ENCODE measurements at regions not wholly inside any gene's neighbourhood (a gene's known extent, or its start where the extent isn't known, plus 50 kb on each side); places are given as distances from the start of the nearest gene placed in this dataset.

GRCh38 chr1:185401019-185401418 is 84.0 kb upstream of the IVNS1ABP start:
- DNase-seq = no peak
- peaks cover 2 to 27% (median 16%) of the 10 kb centered on the region in 7 donors for H3K4me1 Mint-ChIP-seq
- H3K36me3 Mint-ChIP-seq = peaks cover 0 to 24% (median 0%) of the 10 kb centered on the region in 5 donors
- no peak overlapping the region for H3K4me3 Mint-ChIP-seq
- H3K27me3 Mint-ChIP-seq = peaks cover 0 to 11% (median 0%) of the 10 kb centered on the region in 5 donors
- H3K36me3 ChIP-seq (ENCODE audit: control insufficient read depth in 2 of 3, insufficient read depth in 3 of 3, low read length in 3 of 3) = no peaks in the 10 kb centered on the region
- intact Hi-C loops (cut with micrococcal nuclease) = no loop called here
- no peak overlapping the region for H3K4me3 ChIP-seq (ENCODE audit: low read length)
- H3K27me3 ChIP-seq (ENCODE audit: control insufficient read depth in 2 of 2, insufficient read depth in 2 of 2, low read length in 2 of 2) = no peaks in the 10 kb centered on the region
- CTCF ChIA-PET = no interaction called here
- H3K9me3 ChIP-seq (ENCODE audit: control insufficient read depth in 2 of 3, low read length in 3 of 3) = no peaks in the 10 kb centered on the region
- peaks cover 0 to 2% (median 0%) of the 10 kb centered on the region in 11 donors for H3K9me3 Mint-ChIP-seq
- POLR2A ChIA-PET = no interaction called here
- no peak overlapping the region for H3K27ac ChIP-seq (ENCODE audit: low read depth, low read length)
- ATAC-seq = no peak
- H3K27ac Mint-ChIP-seq = peak overlapping the region in 1 of 9 donors; percentile 37
- H3K4me1 ChIP-seq (ENCODE audit: control insufficient read depth in 2 of 2, insufficient read depth in 2 of 2, low read length in 2 of 2) = peaks cover 0 to 5% of the 10 kb centered on the region in 2 donors

DNA sequence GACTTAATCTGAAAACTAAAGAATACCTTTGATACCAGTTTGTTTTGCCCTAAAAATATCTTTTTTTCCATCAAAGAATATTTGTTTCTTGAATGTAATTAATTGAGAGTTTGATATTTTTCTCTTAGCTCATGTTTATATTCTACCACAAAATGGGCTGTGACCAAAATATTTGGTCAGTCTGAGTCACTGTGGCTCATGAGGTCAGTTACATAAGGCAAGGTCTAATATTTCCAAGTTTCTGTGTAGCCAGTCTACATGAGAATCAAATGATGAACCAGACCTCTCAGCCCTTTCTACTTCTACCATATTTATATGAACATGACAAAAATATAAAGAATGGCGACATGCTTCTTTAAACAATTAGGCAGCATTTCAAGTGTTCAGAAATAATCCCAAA is 83.0 kb upstream of the IVNS1ABP start:
- peaks cover 0 to 5% of the 10 kb centered on the region in 2 donors for H3K4me1 ChIP-seq (ENCODE audit: control insufficient read depth in 2 of 2, insufficient read depth in 2 of 2, low read length in 2 of 2)
- CTCF ChIA-PET = no interaction called here
- no peak for DNase-seq
- intact Hi-C loops (cut with micrococcal nuclease) = no loop called here
- no peak overlapping the region for H3K27ac ChIP-seq (ENCODE audit: low read depth, low read length)
- POLR2A ChIA-PET = no interaction called here
- Mint-ChIP-seq H3K4me3 (no peak overlapping the region), H3K27ac (no peak overlapping the region), H3K9me3 (peaks cover 0 to 4% (median 0%) of the 10 kb centered on the region in 11 donors), H3K27me3 (peaks cover 0 to 11% (median 0%) of the 10 kb centered on the region in 5 donors), H3K36me3 (peaks cover 0 to 24% (median 0%) of the 10 kb centered on the region in 5 donors), H3K4me1 (peaks cover 2 to 21% (median 16%) of the 10 kb centered on the region in 7 donors)
- H3K36me3 ChIP-seq (ENCODE audit: control insufficient read depth in 2 of 3, insufficient read depth in 3 of 3, low read length in 3 of 3) = no peaks in the 10 kb centered on the region
- H3K4me3 ChIP-seq (ENCODE audit: low read length) = no peak overlapping the region
- H3K9me3 ChIP-seq (ENCODE audit: control insufficient read depth in 2 of 3, low read length in 3 of 3) = no peaks in the 10 kb centered on the region
- ATAC-seq = no peak
- no peaks in the 10 kb centered on the region for H3K27me3 ChIP-seq (ENCODE audit: control insufficient read depth in 2 of 2, insufficient read depth in 2 of 2, low read length in 2 of 2)

DNA sequence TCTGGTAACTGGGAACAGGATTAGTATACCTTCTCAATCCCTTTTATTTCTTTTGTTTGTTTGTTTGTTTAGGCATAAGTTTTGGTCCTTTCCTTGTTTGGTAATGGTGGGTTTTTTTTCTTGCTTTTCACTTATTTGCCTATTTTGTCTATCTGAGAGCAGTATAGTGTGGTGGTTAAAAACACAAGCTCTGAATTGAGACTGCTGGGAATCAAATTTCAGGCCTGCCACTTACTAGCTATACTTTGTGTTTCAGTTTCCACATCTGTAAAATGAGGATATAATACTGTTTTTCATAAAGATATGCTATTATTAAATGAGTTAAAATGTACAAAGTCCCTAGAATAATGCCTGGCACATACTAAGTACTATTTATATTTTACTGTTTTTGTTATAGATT is 81.6 kb upstream of the IVNS1ABP start:
- Histone ChIP-seq H3K4me3 (ENCODE audit: low read length) (no peak overlapping the region), H3K27me3 (ENCODE audit: control insufficient read depth in 2 of 2, insufficient read depth in 2 of 2, low read length in 2 of 2) (no peaks in the 10 kb centered on the region), H3K4me1 (ENCODE audit: control insufficient read depth in 2 of 2, insufficient read depth in 2 of 2, low read length in 2 of 2) (no peaks in the 10 kb centered on the region), H3K27ac (ENCODE audit: low read depth, low read length) (no peak overlapping the region), H3K9me3 (ENCODE audit: control insufficient read depth in 2 of 3, low read length in 3 of 3) (no peaks in the 10 kb centered on the region), H3K36me3 (ENCODE audit: control insufficient read depth in 2 of 3, insufficient read depth in 3 of 3, low read length in 3 of 3) (no peaks in the 10 kb centered on the region)
- no peak overlapping the region for H3K4me3 Mint-ChIP-seq
- peaks cover 0 to 4% (median 0%) of the 10 kb centered on the region in 11 donors for H3K9me3 Mint-ChIP-seq
- intact Hi-C loops (cut with micrococcal nuclease) = no loop called here
- H3K36me3 Mint-ChIP-seq = peaks cover 0 to 22% (median 0%) of the 10 kb centered on the region in 5 donors
- peaks cover 0 to 11% (median 0%) of the 10 kb centered on the region in 5 donors for H3K27me3 Mint-ChIP-seq
- ATAC-seq (no peak), DNase-seq (no peak)
- H3K4me1 Mint-ChIP-seq = peaks cover 0 to 12% (median 5%) of the 10 kb centered on the region in 7 donors
- CTCF ChIA-PET = no interaction called here
- POLR2A ChIA-PET = interaction anchor here (0.6 kb wide), 1 partner anchor 277 kb away, joined by 3 read pairs; no protein-coding TSS in a partner anchor
- no peak overlapping the region for H3K27ac Mint-ChIP-seq

DNA sequence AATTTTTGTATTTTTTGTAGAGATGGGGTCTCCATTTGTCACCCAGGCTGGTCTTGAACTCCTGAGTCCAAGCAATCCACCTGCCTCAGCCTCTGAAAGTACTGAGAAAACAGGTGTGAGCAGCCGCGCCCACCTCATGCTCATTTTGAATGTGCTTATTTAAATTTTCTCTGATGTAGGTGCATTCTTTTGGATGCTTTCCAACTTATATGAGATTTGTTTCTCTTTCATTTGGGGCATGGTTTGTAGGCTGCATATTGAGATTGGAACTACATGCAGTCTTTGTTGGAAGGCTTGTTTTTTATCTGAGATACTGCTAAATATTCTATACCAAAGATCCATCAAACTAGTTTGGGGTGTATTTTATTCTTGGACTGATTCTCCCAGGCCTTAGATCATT is 81.0 kb upstream of the IVNS1ABP start:
- H3K27ac ChIP-seq (ENCODE audit: low read depth, low read length) = no peak overlapping the region
- H3K36me3 ChIP-seq (ENCODE audit: control insufficient read depth in 2 of 3, insufficient read depth in 3 of 3, low read length in 3 of 3) = no peaks in the 10 kb centered on the region
- H3K4me3 ChIP-seq (ENCODE audit: low read length) = no peak overlapping the region
- no peak overlapping the region for H3K27ac Mint-ChIP-seq
- DNase-seq (peak in 3 of 9 donors; percentile 4 to 13 (median 7)), ATAC-seq (no peak)
- ChIA-PET CTCF (no interaction called here), POLR2A (interaction anchor here (0.6 kb wide), 1 partner anchor 277 kb away, joined by 3 read pairs; no protein-coding TSS in a partner anchor)
- peaks cover 0 to 19% (median 0%) of the 10 kb centered on the region in 5 donors for H3K36me3 Mint-ChIP-seq
- H3K4me3 Mint-ChIP-seq = no peak overlapping the region
- H3K9me3 ChIP-seq (ENCODE audit: control insufficient read depth in 2 of 3, low read length in 3 of 3) = no peaks in the 10 kb centered on the region
- no peaks in the 10 kb centered on the region for H3K27me3 ChIP-seq (ENCODE audit: control insufficient read depth in 2 of 2, insufficient read depth in 2 of 2, low read length in 2 of 2)
- intact Hi-C loops (cut with micrococcal nuclease) = no loop called here
- H3K4me1 Mint-ChIP-seq = peaks cover 0 to 7% (median 0%) of the 10 kb centered on the region in 7 donors
- peaks cover 0 to 6% (median 0%) of the 10 kb centered on the region in 5 donors for H3K27me3 Mint-ChIP-seq
- H3K9me3 Mint-ChIP-seq = peaks cover 0 to 4% (median 0%) of the 10 kb centered on the region in 11 donors
- H3K4me1 ChIP-seq (ENCODE audit: control insufficient read depth in 2 of 2, insufficient read depth in 2 of 2, low read length in 2 of 2) = no peaks in the 10 kb centered on the region

- H3K4me1 ChIP-seq (ENCODE audit: control insufficient read depth in 2 of 2, insufficient read depth in 2 of 2, low read length in 2 of 2) = no peaks in the 10 kb centered on the region
Measured at GRCh38 chr1:185397183-185397582, 80.1 kb upstream of the IVNS1ABP start.

GRCh38 chr1:185396126-185396525 is 79.1 kb upstream of the IVNS1ABP start:
- no peaks in the 10 kb centered on the region for H3K4me1 ChIP-seq (ENCODE audit: control insufficient read depth in 2 of 2, insufficient read depth in 2 of 2, low read length in 2 of 2)
- Mint-ChIP-seq H3K36me3 (peaks cover 0 to 16% (median 0%) of the 10 kb centered on the region in 5 donors), H3K27ac (no peak overlapping the region), H3K27me3 (no peaks in the 10 kb centered on the region), H3K4me3 (no peak overlapping the region), H3K9me3 (peaks cover 0 to 8% (median 0%) of the 10 kb centered on the region in 11 donors), H3K4me1 (peaks cover 0 to 5% (median 0%) of the 10 kb centered on the region in 7 donors)
- H3K27me3 ChIP-seq (ENCODE audit: control insufficient read depth in 2 of 2, insufficient read depth in 2 of 2, low read length in 2 of 2) = no peaks in the 10 kb centered on the region
- POLR2A ChIA-PET = no interaction called here
- H3K4me3 ChIP-seq (ENCODE audit: low read length) = no peak overlapping the region
- CTCF ChIA-PET = no interaction called here
- no peaks in the 10 kb centered on the region for H3K9me3 ChIP-seq (ENCODE audit: control insufficient read depth in 2 of 3, low read length in 3 of 3)
- no peaks in the 10 kb centered on the region for H3K36me3 ChIP-seq (ENCODE audit: control insufficient read depth in 2 of 3, insufficient read depth in 3 of 3, low read length in 3 of 3)
- DNase-seq (no peak), ATAC-seq (no peak)
- intact Hi-C loops (cut with micrococcal nuclease) = no loop called here
- no peak overlapping the region for H3K27ac ChIP-seq (ENCODE audit: low read depth, low read length)

More at GRCh38 chr1:185397183-185397582, 80.1 kb upstream of the IVNS1ABP start:
- Histone ChIP-seq H3K27ac (ENCODE audit: low read depth, low read length) (no peak overlapping the region), H3K4me3 (ENCODE audit: low read length) (no peak overlapping the region), H3K9me3 (ENCODE audit: control insufficient read depth in 2 of 3, low read length in 3 of 3) (no peaks in the 10 kb centered on the region), H3K27me3 (ENCODE audit: control insufficient read depth in 2 of 2, insufficient read depth in 2 of 2, low read length in 2 of 2) (no peaks in the 10 kb centered on the region), H3K36me3 (ENCODE audit: control insufficient read depth in 2 of 3, insufficient read depth in 3 of 3, low read length in 3 of 3) (no peaks in the 10 kb centered on the region)
- H3K36me3 Mint-ChIP-seq = peaks cover 0 to 14% (median 0%) of the 10 kb centered on the region in 5 donors
- H3K4me1 Mint-ChIP-seq = peaks cover 0 to 5% (median 0%) of the 10 kb centered on the region in 7 donors
- ChIA-PET POLR2A (no interaction called here), CTCF (no interaction called here)
- H3K9me3 Mint-ChIP-seq = peaks cover 0 to 4% (median 0%) of the 10 kb centered on the region in 11 donors
- DNase-seq = no peak
- H3K27ac Mint-ChIP-seq = no peak overlapping the region
- H3K27me3 Mint-ChIP-seq = no peaks in the 10 kb centered on the region
- no peak overlapping the region for H3K4me3 Mint-ChIP-seq
- intact Hi-C loops (cut with micrococcal nuclease) = no loop called here
- ATAC-seq = no peak

GRCh38 chr1:185393815-185394214 is 76.8 kb upstream of the IVNS1ABP start:
- Mint-ChIP-seq H3K27me3 (no peaks in the 10 kb centered on the region), H3K27ac (no peak overlapping the region), H3K9me3 (peaks cover 0 to 6% (median 0%) of the 10 kb centered on the region in 11 donors), H3K4me1 (peaks cover 0 to 5% (median 0%) of the 10 kb centered on the region in 7 donors), H3K4me3 (no peak overlapping the region), H3K36me3 (peaks cover 0 to 12% (median 0%) of the 10 kb centered on the region in 5 donors)
- Histone ChIP-seq H3K4me1 (ENCODE audit: control insufficient read depth in 2 of 2, insufficient read depth in 2 of 2, low read length in 2 of 2) (no peaks in the 10 kb centered on the region), H3K27ac (ENCODE audit: low read depth, low read length) (no peak overlapping the region), H3K9me3 (ENCODE audit: control insufficient read depth in 2 of 3, low read length in 3 of 3) (no peaks in the 10 kb centered on the region), H3K4me3 (ENCODE audit: low read length) (no peak overlapping the region), H3K27me3 (ENCODE audit: control insufficient read depth in 2 of 2, insufficient read depth in 2 of 2, low read length in 2 of 2) (no peaks in the 10 kb centered on the region), H3K36me3 (ENCODE audit: control insufficient read depth in 2 of 3, insufficient read depth in 3 of 3, low read length in 3 of 3) (no peaks in the 10 kb centered on the region)
- CTCF ChIA-PET = no interaction called here
- ATAC-seq = no peak
- DNase-seq = no peak
- POLR2A ChIA-PET = no interaction called here
- intact Hi-C loops (cut with micrococcal nuclease) = no loop called here

All from naive thymus-derived CD4-positive, alpha-beta T cell (primary cell).